ENCODE measurements at regions not wholly inside any gene's neighbourhood (a gene's known extent, or its start where the extent isn't known, plus 50 kb on each side); places are given as distances from the start of the nearest gene placed in this dataset.

GRCh38 chr10:132484922-132485321, 52.7 kb upstream of the INPP5A start:
- TF ChIP-seq CTCF (conservative IDR thresholded peaks at IDR 0.05) (no peak), EZH2 (IDR thresholded peaks at IDR 0.05; ENCODE audit: low read depth) (no peak)
